Stimulated activated CD4-positive, alpha-beta T cell treated with anti-CD3 and anti-CD28 coated beads, Interleukin-15, amount 100 ng/mL, for 1 hour (primary cell): ENCODE measurements at regions not wholly inside any gene's neighbourhood (a gene's known extent, or its start where the extent isn't known, plus 50 kb on each side); places are given as distances from the start of the nearest gene placed in this dataset.
"Not testable (repeated sequence)": the region's sequence is repeated elsewhere in the genome, so short reads cannot be mapped to it uniquely, and the experiment has no call there.

Experiments
- DNase-seq, 2 donors: peaks; one replicate each; pipeline ENCODE4 v3.0.0-alpha.2; 2020; ENCODE audit warnings: low read depth in 1 of 2, low spot score in 1 of 2

GRCh38 chr13:50382951-50383350, 367.7 kb downstream of the KCNRG start:
- no peak for DNase-seq

- no peak for DNase-seq
Measured at GRCh38 chr13:50384724-50385123, 369.5 kb downstream of the KCNRG start.

- DNase-seq = no peak
Measured at GRCh38 chr13:50386541-50387050, 371.4 kb downstream of the KCNRG start.

- peak in 1 of 2 donors; percentile 14 for DNase-seq
Measured at GRCh38 chr13:50387051-50387581, 371.9 kb downstream of the KCNRG start.

- DNase-seq = no peak
Measured at GRCh38 chr13:50388481-50388880, 373.2 kb downstream of the KCNRG start.

GRCh38 chr13:50389726-50390125, 374.5 kb downstream of the KCNRG start:
- DNase-seq = no peak

- DNase-seq = no peak
Measured at GRCh38 chr13:50390503-50391248, 375.4 kb downstream of the KCNRG start.

- no peak for DNase-seq
Measured at GRCh38 chr13:50392977-50393376, 377.7 kb downstream of the KCNRG start.

GRCh38 chr13:50393628-50394027, 378.4 kb downstream of the KCNRG start:
- DNase-seq = no peak

GRCh38 chr13:50396001-50396400, 380.8 kb downstream of the KCNRG start:
- no peak for DNase-seq

GRCh38 chr13:50396618-50397017, 381.4 kb downstream of the KCNRG start:
- DNase-seq = not testable (repeated sequence)

- no peak for DNase-seq
Measured at GRCh38 chr13:50400035-50400726, 384.9 kb downstream of the KCNRG start.

- DNase-seq = no peak
Measured at GRCh38 chr13:50401049-50401505, 385.8 kb downstream of the KCNRG start.

GRCh38 chr13:50401721-50402465, 386.6 kb downstream of the KCNRG start:
- DNase-seq = no peak

- no peak for DNase-seq
Measured at GRCh38 chr13:50403311-50403710, 388.1 kb downstream of the KCNRG start.

GRCh38 chr13:50404116-50404515, 388.9 kb downstream of the KCNRG start:
- no peak for DNase-seq

- DNase-seq = no peak
Measured at GRCh38 chr13:50404769-50405168, 389.5 kb downstream of the KCNRG start.

- DNase-seq = no peak
Measured at GRCh38 chr13:50406831-50407230, 391.6 kb downstream of the KCNRG start.

GRCh38 chr13:50408068-50408467, 392.8 kb downstream of the KCNRG start:
- DNase-seq = no peak

- no peak for DNase-seq
Measured at GRCh38 chr13:50409220-50409619, 394.0 kb downstream of the KCNRG start.
